ENCODE measurements at regions not wholly inside any gene's neighbourhood (a gene's known extent, or its start where the extent isn't known, plus 50 kb on each side); places are given as distances from the start of the nearest gene placed in this dataset.

DNA sequence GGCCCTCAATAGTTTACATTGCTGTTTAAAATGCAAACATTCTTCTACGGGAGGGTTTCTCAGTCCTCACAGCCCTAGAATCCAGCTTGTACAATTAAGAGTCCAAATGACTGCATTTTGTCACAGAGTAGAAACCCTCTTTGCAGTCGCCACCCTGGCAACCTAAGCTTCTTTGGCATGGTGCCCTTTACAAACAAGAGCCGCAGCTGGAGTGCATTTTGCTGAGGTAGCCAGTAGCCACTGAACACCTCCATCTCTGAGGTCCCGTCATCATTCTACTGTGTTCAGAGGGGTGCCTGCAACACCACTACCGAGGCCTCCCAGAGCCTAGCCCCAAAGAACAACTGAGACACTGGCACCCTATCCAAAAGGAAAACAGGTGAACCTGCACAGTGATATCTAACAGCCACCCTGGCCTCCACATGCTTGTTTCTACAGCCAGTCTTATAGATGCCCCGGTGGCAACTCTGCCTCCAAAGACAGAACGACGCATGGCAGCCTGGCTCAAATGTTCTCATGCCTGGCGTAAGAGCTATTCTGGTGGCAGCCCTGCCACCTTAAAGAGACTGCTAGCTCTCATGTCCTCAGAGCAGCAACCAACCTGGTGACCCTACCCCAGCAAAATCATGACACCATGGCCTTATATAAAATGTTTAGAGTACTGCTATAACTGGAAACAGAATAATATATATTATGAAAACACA lies 801.9 kb downstream of the TECRL start:
- DNase-seq: peak; percentile 89

DNA sequence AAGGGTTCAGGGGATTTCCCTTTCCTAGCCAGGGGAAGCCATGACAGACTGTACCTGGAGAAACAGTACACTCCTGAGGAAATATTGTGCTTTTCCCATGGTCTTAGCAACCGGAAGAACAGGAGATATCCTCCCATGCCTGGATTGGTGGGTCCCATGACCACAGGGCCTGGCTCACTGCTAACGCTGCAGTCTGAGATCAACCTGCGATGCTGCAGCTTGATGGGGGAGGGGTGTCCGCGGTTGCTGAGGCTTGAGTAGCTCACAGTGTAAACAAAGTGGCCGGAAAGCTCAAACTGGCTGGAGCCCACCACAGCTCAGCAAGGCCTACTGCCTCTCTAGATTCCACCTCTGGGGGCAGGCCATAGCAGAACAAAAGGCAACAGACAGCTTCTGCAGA lies 819.5 kb downstream of the TECRL start:
- no peak for DNase-seq

DNA sequence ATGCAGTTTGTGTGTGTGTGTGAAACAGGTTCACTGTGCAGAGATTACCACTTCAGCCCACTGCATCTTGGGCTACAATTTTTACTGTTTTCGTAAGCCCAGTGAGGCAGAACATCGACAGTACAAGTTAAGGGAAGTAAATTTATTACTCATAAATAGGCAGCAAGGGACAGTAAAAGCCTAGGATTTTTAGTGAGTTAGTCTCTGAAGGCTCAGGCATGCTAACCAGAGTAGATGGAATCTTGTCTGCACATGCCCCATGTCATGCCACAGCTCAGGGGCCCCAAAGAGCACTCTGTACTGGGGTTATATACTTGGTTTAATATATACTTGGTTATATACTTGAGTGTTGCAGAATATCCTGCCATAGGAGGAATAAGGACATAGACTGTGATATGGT lies 825.7 kb downstream of the TECRL start:
- DNase-seq: no peak

DNA sequence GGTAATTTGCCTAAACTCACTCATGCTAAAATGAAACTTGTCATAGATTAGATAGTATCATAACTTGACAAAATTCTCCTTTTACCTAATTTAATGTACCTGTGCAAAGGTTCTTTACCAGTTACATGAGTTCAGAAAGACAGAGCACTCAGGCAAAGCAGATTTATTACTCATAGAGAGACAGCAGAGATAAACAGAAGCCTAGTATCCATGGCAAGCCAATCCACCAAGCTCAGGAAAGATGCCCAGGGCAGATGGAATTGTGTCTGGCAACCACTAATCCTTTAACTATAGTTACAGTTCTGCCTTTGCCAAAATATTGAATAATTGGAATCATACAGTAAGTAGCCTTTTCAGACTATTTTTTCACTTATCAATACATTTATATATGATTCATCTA lies 826.2 kb downstream of the TECRL start:
- DNase-seq: no peak

DNA sequence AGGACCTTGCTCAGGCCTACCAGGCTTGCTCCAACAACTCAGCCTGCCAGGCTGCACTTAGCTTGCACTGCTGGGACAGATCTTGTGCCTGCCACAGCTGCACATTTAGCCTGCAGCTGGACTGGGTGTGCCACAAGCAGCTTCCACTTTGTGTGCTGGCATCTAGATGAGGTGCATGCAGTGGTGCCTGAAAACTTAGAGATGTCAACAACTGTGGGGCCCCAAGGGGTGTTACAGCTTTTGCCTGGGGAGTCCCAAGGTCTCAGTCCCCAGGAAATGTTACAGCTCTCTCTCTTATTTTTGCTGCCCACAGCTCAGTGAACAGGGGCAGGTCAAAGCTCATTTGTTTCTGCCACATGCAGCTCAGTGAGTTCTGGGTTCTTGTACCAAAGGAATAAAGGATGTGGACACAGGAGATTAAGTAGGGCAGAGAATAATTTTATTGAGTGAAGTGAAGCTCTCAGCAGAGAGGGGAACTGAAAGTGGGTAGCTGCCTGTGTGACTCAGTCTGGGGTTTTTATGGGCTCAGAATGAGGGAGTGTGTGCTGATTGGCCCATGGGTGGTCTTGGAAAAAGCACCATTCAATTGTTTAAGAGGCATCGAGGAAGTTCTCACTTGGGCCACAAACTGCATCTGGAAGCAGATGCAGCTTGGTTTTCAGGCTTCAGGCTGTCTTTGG lies 828.3 kb downstream of the TECRL start:
- DNase-seq: no peak

DNA sequence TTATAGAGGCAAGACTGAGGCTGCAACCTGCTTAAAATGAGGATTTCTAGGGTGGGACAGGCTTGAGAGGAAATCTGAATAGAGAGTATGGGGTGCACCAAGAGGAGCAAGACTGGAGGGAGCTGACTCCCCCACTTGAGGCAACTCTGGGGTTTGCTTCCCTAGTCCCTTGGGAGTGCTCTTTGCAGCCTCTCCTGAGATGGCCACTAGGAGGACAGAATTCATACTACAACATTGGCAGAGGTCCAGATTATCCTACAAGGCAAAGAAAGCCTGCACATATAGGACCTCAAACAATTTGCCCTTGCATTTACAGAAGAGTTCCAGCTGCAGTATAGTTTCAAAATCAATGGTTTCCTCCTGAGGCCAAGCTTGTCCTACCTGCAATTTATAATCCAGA lies 830.9 kb downstream of the TECRL start:
- DNase-seq: peak; percentile 58

DNA sequence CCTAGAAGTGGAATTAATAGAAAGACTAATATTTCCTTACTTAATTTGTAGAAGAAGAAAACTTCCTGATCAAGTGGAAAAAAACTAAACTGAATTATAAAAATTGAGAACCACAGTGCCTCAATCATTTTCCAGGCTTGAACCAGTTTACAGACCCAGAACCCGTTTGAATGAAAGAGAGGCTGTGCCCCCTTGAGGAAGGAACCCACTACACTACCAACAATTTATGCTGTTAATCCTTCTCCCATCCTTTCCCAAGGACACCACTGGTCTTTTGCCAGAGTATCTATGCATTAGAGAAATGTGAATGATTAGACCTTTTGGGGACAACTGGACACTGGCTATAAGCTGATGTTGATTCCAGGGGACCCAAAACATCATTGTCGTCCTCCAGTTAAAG lies 842.6 kb downstream of the TECRL start:
- DNase-seq: no peak

DNA sequence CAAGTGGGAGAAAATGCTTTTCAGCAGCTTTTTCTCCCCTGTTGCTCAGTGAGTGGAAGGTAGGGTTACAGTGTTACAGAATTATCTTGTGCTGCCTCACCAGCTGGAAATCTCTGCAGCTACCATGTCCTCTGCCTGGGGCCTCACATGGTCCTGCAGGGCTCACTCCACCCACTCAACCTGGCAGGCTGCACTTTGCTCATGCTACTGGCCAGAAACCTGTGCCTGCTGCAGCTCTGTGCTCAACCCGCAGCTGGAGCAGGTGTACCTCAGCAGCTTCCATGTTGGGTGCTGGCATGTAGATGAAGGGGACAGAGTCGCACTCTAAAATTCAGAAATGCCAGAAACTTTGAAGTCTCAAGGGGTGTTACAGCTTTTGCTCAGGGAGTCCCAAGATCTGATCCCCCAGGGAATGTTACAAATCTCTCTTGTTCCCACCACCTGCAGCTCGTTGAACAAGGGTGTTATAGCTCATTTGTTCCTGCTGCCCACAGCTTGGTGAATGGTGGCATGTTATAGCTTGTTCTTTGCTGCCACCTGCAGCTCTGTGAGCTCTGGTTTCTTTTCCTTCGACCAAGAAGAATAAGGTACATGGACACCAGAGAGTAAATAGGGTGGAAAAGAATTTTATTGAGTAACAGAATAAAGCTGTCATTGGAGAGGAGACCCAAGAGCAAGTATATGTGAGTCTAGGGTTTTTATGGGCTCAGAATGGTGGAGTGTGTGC lies 845.8 kb downstream of the TECRL start:
- DNase-seq: peak; percentile 46

DNA sequence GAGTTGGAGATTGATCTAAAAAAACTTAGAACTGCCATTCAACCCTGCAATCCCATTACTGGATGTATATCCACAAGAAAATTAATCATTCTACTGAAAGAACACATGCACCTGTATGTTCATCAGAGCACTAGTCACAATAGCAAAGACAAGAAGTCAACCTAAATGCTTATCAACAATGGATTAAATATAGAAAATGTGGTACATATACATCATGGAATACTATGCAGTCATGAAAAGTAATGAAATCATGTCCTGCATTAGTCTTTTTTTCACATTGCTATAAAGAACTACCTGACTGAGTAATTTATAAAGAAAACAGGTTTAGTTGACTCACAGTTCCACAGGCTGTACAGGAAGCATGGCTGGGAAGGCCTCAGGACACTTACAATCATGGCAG lies 850.5 kb downstream of the TECRL start:
- no peak for DNase-seq

DNA sequence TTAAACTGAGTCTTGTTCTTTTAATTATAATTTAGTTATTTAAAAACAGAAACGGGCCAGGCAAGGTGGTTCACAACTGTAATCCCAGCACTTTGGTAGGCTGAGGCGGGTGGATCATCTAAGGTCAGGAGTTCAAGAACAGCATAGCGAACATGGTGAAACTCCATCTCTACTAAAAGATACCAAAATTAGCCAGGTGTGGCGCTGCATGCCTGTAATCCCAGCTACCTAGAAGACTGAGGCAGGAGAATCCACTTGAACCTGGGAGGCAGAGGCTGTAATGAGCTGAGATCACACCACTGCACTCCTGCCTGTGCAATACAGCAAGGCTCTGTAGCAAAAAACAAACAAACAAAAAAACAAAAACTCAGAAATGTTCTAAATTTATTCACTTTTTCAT lies 852.9 kb downstream of the TECRL start:
- peak; percentile 14 for DNase-seq

DNA sequence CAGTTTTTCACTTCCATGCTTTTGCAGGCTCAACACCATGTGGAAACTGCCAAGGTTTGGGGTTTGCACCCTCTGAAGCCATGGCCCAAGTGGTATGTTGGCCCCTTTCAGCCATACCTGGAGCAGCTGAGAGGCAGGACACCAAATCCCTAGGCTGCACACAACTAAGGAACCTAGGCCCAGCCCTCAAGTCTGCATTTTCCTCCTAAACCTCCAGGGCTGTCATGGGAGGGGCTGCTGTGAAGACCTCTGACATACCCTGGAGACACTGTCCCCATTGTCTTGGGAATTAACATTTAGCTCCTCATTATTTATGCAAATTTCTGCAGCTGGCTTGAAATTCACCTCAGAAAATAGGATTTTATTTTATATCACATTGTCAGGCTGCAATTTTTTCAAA lies 856.1 kb downstream of the TECRL start:
- no peak for DNase-seq

DNA sequence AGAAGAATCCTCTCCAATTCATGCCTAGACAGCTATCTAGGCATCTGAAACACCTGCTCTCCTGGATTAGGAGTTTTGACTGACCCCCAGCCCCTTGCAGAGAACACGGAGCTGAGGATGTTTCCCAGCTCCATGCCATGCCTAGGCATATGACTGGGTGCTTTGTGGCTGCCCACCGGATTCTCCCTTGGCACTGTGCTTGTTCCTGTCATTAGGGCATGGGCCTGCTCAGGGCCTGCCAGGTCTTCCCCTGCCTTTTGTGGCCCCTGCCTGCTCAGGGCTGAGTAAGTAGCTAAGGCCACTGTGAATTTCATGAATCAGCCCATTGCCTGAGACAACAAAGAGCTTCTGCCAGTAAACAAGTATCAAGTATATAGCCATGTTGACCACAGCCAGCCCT lies 867.4 kb downstream of the TECRL start:
- DNase-seq: no peak

DNA sequence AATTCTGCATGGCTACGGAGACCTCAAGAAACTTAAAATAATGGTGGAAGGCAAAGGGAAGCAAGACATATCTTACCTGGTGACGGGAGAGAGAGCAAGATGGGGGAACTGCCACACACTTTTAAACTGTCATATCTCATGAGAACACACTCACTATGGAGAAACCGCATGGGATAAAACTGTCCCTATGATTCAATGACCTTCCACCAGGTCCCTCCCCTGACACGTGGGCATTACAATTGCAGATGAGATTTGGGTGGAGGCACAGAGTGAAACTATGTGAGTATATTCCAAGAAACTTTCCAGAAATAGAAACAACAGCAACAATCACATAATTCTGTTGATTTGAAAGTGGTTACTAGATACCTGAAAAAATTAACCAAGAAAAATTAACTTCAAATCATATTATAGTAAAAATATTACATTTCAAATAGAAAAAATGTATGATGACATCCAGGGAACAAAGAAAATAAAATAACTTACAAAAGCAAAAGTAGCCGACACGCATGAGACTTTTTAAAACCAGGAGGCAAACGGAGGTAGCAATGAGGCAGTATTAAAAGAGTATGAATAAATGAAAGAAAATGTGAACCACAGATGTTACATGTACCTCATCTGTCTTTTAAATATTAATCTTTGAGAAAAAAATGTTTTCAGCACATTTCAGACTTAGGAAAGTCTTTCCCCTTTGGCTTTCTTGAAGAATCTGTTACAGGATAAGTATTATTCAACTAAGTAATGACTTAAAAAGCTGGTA lies 879.5 kb downstream of the TECRL start:
- no peak for DNase-seq

DNA sequence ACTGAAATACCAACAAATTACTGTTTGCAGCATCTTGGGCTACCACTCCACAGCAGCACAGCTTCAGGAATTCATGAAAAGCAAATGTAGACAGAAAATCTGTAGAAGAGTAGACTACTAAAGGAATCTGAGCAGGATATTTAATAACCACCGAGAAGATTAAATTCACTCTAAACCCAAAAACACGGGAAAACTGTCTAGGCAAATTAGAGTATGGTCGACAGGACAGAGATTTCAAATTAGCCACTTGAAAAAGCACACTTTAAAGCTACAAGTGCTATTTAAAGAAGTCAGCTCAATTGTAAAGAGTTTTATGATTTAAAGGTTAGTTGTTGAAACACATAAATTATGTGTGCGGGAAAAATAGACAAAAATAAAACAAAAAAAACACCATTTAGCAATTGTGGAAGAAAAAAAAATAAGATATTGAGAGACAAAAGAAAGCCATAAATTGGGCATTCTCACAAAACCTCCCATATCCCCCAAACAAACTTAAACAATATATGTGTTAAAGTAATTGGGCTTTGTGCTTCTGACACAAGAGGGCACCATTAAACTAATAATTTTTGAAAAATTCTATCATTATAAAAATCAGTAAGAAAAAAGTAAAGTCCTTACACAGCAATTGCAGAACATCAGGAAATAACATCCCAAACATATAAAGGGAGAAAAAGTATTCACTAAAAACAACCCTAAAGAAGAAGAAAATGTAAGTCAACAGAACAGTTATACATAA lies 880.8 kb downstream of the TECRL start:
- peak; percentile 10 for DNase-seq

DNA sequence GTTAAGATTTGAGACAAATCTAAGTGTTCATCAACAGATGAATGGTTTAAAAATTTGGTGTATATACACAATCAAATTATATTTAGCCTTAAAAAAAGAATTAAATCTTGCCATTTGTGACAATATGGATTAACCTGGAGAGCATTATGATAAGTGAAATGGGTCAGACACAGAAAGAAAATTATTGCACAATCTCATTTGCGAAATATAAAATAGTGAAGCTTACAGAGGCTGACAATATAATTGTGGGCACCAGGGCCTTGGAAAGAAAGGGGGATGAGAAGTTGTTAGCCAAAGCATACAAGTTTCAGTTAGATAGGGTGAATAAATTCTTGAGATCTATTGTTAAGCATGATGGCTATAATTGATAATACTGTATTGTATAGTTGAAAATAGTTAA lies 883.0 kb downstream of the TECRL start:
- DNase-seq: no peak

DNA sequence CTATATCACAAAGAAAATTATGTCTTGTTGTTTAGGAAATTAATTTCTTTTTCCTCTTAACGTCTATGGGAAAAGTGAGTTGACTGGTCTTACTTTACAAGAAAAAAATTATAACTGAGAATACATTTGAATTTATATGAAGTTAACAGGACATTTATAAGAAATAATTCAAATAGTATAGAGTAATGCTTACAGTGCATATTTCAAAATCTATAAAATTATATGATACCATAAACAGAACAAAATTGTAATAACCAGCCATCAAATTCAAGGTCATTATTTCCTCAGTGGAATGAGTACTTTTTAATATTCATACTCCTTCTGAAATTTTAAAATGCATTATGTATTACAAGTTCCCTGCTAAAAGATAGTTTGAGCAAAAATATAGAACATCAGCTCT lies 884.5 kb downstream of the TECRL start:
- DNase-seq: no peak

DNA sequence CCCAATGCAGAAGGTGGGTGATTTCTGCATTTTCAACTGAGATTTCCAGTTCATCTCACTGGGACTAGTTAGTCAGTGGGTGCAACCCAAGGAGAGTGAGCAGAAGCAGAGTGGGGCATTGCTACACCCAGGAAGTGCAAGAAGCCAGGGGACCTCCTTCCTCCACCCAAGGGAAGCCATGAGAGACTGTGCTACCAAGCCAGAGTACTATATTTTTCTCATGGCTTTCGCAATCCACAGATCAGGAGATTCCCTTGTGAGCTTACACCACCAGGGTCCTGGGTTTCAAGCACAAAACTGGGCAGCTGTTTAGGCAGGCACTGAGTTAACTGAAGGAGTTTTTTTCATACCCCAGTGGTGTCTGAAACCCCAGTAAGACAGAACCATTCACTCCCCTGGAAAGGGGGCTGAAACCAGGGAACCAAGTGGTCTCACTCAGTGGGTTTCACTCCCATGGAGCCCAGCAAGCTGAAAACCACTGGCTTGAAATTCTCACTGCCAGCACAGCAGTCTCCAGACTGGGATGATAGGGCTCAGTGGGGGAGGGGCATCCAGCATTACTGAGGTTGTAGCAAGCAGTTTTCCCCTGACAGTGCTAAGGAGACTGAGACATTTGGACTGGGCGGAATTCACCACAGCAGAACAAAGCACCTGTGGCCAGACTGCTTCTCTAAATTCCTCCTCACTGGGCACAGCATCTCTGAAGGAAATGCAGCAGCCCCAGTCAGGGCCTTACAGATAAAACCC lies 903.4 kb downstream of the TECRL start:
- no peak for DNase-seq

DNA sequence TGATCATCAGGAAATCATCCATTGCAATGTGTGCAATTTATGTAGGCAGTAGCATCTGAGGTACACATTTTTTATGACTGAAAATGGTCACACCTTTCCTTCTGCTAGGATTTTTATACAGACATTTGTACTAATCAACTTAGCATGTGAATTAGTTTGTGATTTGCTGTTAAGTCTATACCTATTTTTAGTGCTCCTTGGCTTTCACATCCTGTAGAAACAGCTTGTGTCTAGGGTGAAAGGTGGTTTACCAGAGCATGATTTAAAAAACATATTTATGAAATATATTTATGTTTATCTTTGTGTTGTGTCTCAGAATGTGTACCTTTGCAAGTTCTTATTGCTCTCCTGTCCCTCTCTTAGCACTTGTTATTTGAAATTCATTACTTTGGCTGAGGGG lies 916.0 kb downstream of the TECRL start:
- DNase-seq: no peak

DNA sequence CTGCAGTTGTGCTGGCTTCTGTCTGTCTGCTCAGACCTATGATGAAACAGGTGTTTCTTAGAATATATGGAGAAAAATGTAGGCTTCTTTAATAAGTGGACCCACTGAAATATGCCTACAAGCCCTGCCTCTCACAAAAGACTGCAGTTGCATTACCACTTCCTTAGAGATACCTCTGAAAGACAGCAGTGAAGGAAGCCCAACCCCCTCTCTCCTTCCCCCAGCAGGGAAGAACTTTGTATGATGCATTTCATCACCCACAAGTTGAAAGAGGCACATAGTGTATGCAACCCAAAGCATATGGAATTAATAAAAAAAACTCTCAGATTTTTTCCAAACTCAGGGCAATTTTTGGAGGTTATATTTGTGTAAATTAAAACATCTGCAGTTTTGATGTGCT lies 916.7 kb downstream of the TECRL start:
- DNase-seq: no peak

DNA sequence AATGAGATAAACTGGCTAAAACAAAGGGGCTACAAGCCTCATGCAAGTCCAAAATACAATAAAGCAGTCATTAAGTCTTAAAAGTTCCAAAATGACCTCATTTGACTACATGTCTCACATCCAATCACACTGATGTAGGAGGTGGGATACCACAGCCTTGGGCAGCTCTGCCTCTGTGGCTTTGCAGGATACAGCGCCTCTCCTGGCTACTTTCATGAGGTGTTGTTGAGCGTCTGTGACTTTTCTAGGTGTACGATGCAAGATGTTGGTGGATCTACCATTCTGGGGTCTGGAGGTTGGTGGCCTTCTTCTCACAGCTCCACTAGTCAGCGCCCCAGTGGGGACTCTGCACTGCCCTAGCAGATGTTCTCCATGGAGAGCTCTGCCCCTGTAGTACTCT lies 944.9 kb downstream of the TECRL start:
- DNase-seq: no peak

DNA sequence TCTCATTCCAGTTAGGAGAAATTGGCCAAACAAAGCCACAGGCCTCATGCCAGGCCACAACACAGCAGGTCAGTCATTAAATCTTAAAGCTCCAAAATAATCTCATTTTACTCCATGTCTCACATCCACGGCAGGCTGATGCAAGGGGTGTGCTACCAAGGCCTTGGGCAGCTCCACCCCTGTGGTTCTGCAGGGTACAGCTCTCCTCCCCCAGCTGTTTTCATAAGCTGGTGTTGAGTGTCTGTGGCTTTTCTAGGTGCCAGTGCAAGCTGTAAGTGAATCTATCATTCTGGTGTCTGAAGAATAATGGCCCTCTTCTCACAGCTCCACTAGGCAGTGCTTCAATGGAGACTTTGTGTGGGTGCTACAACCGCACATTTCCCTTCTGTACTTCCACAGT lies 949.2 kb downstream of the TECRL start:
- peak; percentile 1 for DNase-seq

DNA sequence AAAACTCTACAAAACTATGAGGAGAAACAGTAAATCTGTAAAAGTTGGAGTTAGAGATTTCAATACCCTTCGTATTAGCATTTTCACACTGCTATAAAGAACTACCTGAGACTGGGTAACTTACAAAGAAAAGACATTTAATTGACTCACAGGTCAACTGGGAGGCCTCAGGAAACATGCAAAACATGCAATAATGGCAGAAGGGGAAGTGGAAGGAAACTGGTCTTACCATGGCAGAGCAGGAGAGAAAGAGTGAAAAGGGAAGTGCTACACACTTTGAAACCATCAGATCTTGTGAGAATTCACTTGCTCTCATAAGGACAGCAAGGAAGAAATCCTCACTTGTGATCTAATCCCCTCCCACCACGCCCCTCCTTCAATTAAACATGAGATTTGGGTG lies 949.9 kb downstream of the TECRL start:
- no peak for DNase-seq
